CD8-positive, alpha-beta memory T cell (primary cell): ENCODE measurements at regions not wholly inside any gene's neighbourhood (a gene's known extent, or its start where the extent isn't known, plus 50 kb on each side); places are given as distances from the start of the nearest gene placed in this dataset.

Experiments used
- CTCF ChIA-PET: fragments of 350-600 bp; sonication (Branson Sonifier 250); formaldehyde crosslinking; loops from one replicate; lab custom pipeline; 2021; ENCODE audit warnings: antibody characterized with exemption; lab: Charles Lee
- POLR2A ChIA-PET: fragments of 350-600 bp; sonication (Branson Sonifier 250); formaldehyde crosslinking; loops from one replicate; lab custom pipeline; 2021; ENCODE audit warnings: antibody characterized with exemption; lab: Charles Lee
- DNase-seq, 5 donors: peaks; one replicate each; pipeline versions ENCODE4 v3.0.0 to v3.0.0-alpha.2; 2020 to 2022; ENCODE audit warnings: mixed read lengths in 1 of 5
- H3K27ac ChIP-seq: one replicate; pipeline ENCODE4 v1.7.0; 2013; ENCODE audit warnings: low read depth, mild to moderate bottlenecking, low read length, moderate library complexity
- H3K27me3 ChIP-seq: 2 replicates; pipeline ENCODE4 v1.7.0; 2013; ENCODE audit warnings: low read length, mild to moderate bottlenecking; ENCODE audit not compliant: insufficient read depth, poor library complexity, severe bottlenecking
- H3K36me3 ChIP-seq: 2 replicates; pipeline ENCODE4 v1.7.0; 2013; ENCODE audit warnings: mild to moderate bottlenecking, low read length, moderate library complexity; ENCODE audit not compliant: insufficient read depth
- H3K4me1 ChIP-seq: 2 replicates; pipeline ENCODE4 v1.7.0; 2013; ENCODE audit warnings: mild to moderate bottlenecking, low read length, moderate library complexity; ENCODE audit not compliant: insufficient read depth
- H3K4me3 ChIP-seq: 2 replicates; pipeline ENCODE4 v1.7.0; 2013; ENCODE audit warnings: mild to moderate bottlenecking, low read length
- H3K9me3 ChIP-seq: 2 replicates; pipeline ENCODE4 v1.7.0; 2013; ENCODE audit warnings: mild to moderate bottlenecking, low read length
- H3K27ac Mint-ChIP-seq, 8 donors: one replicate each; pipeline ENCODE4 v1.8.0; 2020 to 2021; ENCODE audit warnings: mixed read lengths in 8 of 8, mild to moderate bottlenecking in 6 of 8, inconsistent platforms in 3 of 8, moderate library complexity in 3 of 8
- H3K27me3 Mint-ChIP-seq, 2 donors: one replicate each; pipeline ENCODE4 v1.8.0; 2020 to 2021; ENCODE audit warnings: mixed read lengths in 2 of 2, mild to moderate bottlenecking in 1 of 2, moderate library complexity in 1 of 2
- H3K36me3 Mint-ChIP-seq, 3 donors: one replicate each; pipeline ENCODE4 v1.8.0; 2020 to 2021; ENCODE audit warnings: mixed read lengths in 3 of 3, inconsistent platforms in 1 of 3, mild to moderate bottlenecking in 1 of 3
- H3K4me1 Mint-ChIP-seq, 3 donors: one replicate each; pipeline ENCODE4 v1.8.0; 2020 to 2021; ENCODE audit warnings: mixed read lengths in 3 of 3, inconsistent platforms in 1 of 3, mild to moderate bottlenecking in 1 of 3
- H3K4me3 Mint-ChIP-seq, 7 donors: one replicate each; pipeline ENCODE4 v1.8.0; 2020 to 2021; ENCODE audit warnings: mixed read lengths in 7 of 7, mild to moderate bottlenecking in 6 of 7, moderate library complexity in 4 of 7, inconsistent platforms in 2 of 7
- H3K9me3 Mint-ChIP-seq, 5 donors: one replicate each; pipeline ENCODE4 v1.8.0; 2020 to 2022; ENCODE audit warnings: mixed read lengths in 5 of 5, mild to moderate bottlenecking in 3 of 5, moderate library complexity in 2 of 5, inconsistent platforms in 1 of 5

GRCh38 chr12:126912111-126912510, 1354.9 kb upstream of the TMEM132C start:
- no peaks in the 10 kb centered on the region for H3K27me3 ChIP-seq
- H3K4me3 ChIP-seq = no peak overlapping the region
- Mint-ChIP-seq H3K27me3 (peaks cover 0 to 12% of the 10 kb centered on the region in 2 donors), H3K9me3 (peaks cover 0 to 5% (median 0%) of the 10 kb centered on the region in 5 donors), H3K36me3 (no peaks in the 10 kb centered on the region), H3K27ac (no peak overlapping the region), H3K4me3 (no peak overlapping the region), H3K4me1 (no peaks in the 10 kb centered on the region)
- DNase-seq = no peak
- no peak overlapping the region for H3K27ac ChIP-seq
- CTCF ChIA-PET = no interaction called here
- no peaks in the 10 kb centered on the region for H3K9me3 ChIP-seq
- no peaks in the 10 kb centered on the region for H3K4me1 ChIP-seq
- H3K36me3 ChIP-seq = no peaks in the 10 kb centered on the region
- POLR2A ChIA-PET = no interaction called here

- H3K4me3 ChIP-seq = no peak overlapping the region
- no peaks in the 10 kb centered on the region for H3K27me3 ChIP-seq
- H3K9me3 Mint-ChIP-seq = peaks cover 0 to 7% (median 2%) of the 10 kb centered on the region in 5 donors
- CTCF ChIA-PET = no interaction called here
- DNase-seq = no peak
- H3K9me3 ChIP-seq = no peaks in the 10 kb centered on the region
- H3K4me1 Mint-ChIP-seq = no peaks in the 10 kb centered on the region
- H3K27ac Mint-ChIP-seq = no peak overlapping the region
- H3K36me3 ChIP-seq = no peaks in the 10 kb centered on the region
- no peak overlapping the region for H3K4me3 Mint-ChIP-seq
- no peak overlapping the region for H3K27ac ChIP-seq
- no peaks in the 10 kb centered on the region for H3K4me1 ChIP-seq
- POLR2A ChIA-PET = no interaction called here
- peaks cover 0 to 10% of the 10 kb centered on the region in 2 donors for H3K27me3 Mint-ChIP-seq
- no peaks in the 10 kb centered on the region for H3K36me3 Mint-ChIP-seq
These were observed 1352.7 kb upstream of the TMEM132C start for GRCh38 chr12:126914170-126914793.

GRCh38 chr12:126915309-126915708, 1351.7 kb upstream of the TMEM132C start:
- Histone ChIP-seq H3K27me3 (no peaks in the 10 kb centered on the region), H3K4me1 (no peaks in the 10 kb centered on the region), H3K36me3 (no peaks in the 10 kb centered on the region), H3K9me3 (no peaks in the 10 kb centered on the region), H3K27ac (no peak overlapping the region), H3K4me3 (no peak overlapping the region)
- no peak for DNase-seq
- peaks cover 0 to 7% (median 2%) of the 10 kb centered on the region in 5 donors for H3K9me3 Mint-ChIP-seq
- H3K27ac Mint-ChIP-seq = no peak overlapping the region
- POLR2A ChIA-PET = no interaction called here
- CTCF ChIA-PET = no interaction called here
- H3K4me1 Mint-ChIP-seq = no peaks in the 10 kb centered on the region
- no peaks in the 10 kb centered on the region for H3K36me3 Mint-ChIP-seq
- H3K27me3 Mint-ChIP-seq = peaks cover 0 to 7% of the 10 kb centered on the region in 2 donors
- no peak overlapping the region for H3K4me3 Mint-ChIP-seq

DNA sequence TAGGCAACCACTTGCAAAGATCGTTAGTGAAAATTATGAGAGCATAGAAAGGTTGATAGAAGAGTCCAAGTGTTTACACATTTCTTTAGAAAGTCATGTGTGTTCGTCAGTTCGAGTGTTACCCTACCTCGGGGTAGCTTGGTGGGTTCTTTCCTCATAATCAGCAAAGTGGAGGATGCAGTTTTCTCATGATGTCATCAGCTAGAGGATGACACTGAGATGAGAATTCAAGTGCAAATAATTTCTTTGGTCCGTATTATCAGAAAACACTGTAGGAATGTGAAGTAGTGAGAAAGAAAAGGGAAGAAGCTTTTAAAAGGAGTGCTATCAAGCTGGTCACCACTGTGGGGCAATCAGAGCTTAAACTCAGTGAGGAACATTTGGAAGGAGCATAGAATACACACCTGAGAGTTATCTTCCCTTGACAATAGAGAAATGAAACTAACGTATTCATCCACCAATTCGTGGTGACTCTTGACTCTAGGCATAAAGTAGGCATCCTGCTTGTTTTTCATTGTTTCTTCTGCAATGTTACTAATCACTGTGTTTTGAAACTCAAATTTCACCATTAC, 1340.9 kb upstream of the TMEM132C start:
- ChIA-PET POLR2A (no interaction called here), CTCF (no interaction called here)
- Histone ChIP-seq H3K4me3 (no peak overlapping the region), H3K27me3 (no peaks in the 10 kb centered on the region), H3K4me1 (no peaks in the 10 kb centered on the region), H3K27ac (no peak overlapping the region), H3K36me3 (no peaks in the 10 kb centered on the region), H3K9me3 (no peaks in the 10 kb centered on the region)
- Mint-ChIP-seq H3K36me3 (no peaks in the 10 kb centered on the region), H3K27ac (no peak overlapping the region), H3K4me1 (no peaks in the 10 kb centered on the region), H3K4me3 (no peak overlapping the region), H3K27me3 (peaks cover 0 to 14% of the 10 kb centered on the region in 2 donors), H3K9me3 (peaks cover 0 to 4% (median 0%) of the 10 kb centered on the region in 5 donors)
- DNase-seq = no peak

GRCh38 chr12:126930234-126930633, 1336.7 kb upstream of the TMEM132C start:
- Mint-ChIP-seq H3K27ac (no peak overlapping the region), H3K36me3 (no peaks in the 10 kb centered on the region), H3K27me3 (peaks cover 2 to 11% of the 10 kb centered on the region in 2 donors), H3K4me3 (no peak overlapping the region), H3K9me3 (no peaks in the 10 kb centered on the region), H3K4me1 (no peaks in the 10 kb centered on the region)
- no peaks in the 10 kb centered on the region for H3K4me1 ChIP-seq
- no peak overlapping the region for H3K4me3 ChIP-seq
- no peak overlapping the region for H3K27ac ChIP-seq
- no peaks in the 10 kb centered on the region for H3K27me3 ChIP-seq
- CTCF ChIA-PET = no interaction called here
- DNase-seq = no peak
- H3K36me3 ChIP-seq = no peaks in the 10 kb centered on the region
- POLR2A ChIA-PET = no interaction called here
- no peaks in the 10 kb centered on the region for H3K9me3 ChIP-seq

- H3K4me1 ChIP-seq = no peaks in the 10 kb centered on the region
- CTCF ChIA-PET = no interaction called here
- Mint-ChIP-seq H3K4me1 (peaks cover 0 to 6% (median 4%) of the 10 kb centered on the region in 3 donors), H3K27me3 (peaks cover 2 to 14% of the 10 kb centered on the region in 2 donors), H3K27ac (no peak overlapping the region), H3K9me3 (no peaks in the 10 kb centered on the region), H3K36me3 (no peaks in the 10 kb centered on the region), H3K4me3 (no peak overlapping the region)
- H3K4me3 ChIP-seq = no peak overlapping the region
- no peaks in the 10 kb centered on the region for H3K9me3 ChIP-seq
- POLR2A ChIA-PET = no interaction called here
- no peaks in the 10 kb centered on the region for H3K36me3 ChIP-seq
- no peak overlapping the region for H3K27ac ChIP-seq
- DNase-seq = no peak
- no peaks in the 10 kb centered on the region for H3K27me3 ChIP-seq
These were observed 1334.8 kb upstream of the TMEM132C start for GRCh38 chr12:126932156-126932555.

DNA sequence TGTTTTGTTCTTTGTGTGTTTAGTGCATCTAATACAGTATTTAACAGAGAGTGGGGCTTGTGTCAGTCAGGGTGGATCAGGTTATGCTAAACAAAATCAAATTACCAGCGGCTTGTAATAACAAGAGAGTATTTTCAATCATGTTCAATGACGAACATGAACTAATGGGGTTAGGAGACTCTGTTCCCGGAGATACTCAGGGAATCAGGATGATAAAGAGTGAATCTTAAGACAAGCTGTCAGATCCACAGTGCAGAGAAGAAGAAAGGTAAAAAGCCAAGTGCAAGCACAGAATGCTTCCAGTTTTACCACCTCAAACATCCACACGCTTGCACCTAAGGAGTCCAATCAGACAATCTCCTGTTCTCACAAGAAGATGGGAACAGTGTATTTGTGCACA, 1331.5 kb upstream of the TMEM132C start:
- Mint-ChIP-seq H3K9me3 (peaks cover 0 to 4% (median 0%) of the 10 kb centered on the region in 5 donors), H3K4me3 (no peak overlapping the region), H3K27ac (no peak overlapping the region), H3K4me1 (peaks cover 0 to 6% (median 4%) of the 10 kb centered on the region in 3 donors), H3K27me3 (peaks cover 2 to 5% of the 10 kb centered on the region in 2 donors), H3K36me3 (no peaks in the 10 kb centered on the region)
- Histone ChIP-seq H3K36me3 (no peaks in the 10 kb centered on the region), H3K4me3 (no peak overlapping the region), H3K27me3 (no peaks in the 10 kb centered on the region), H3K27ac (no peak overlapping the region), H3K4me1 (no peaks in the 10 kb centered on the region), H3K9me3 (no peaks in the 10 kb centered on the region)
- CTCF ChIA-PET = no interaction called here
- POLR2A ChIA-PET = no interaction called here
- no peak for DNase-seq

GRCh38 chr12:126936181-126936851, 1330.7 kb upstream of the TMEM132C start:
- Mint-ChIP-seq H3K4me1 (peaks cover 0 to 6% (median 4%) of the 10 kb centered on the region in 3 donors), H3K36me3 (no peaks in the 10 kb centered on the region), H3K27me3 (peaks cover 2 to 3% of the 10 kb centered on the region in 2 donors), H3K27ac (no peak overlapping the region), H3K4me3 (peak overlapping the region in 2 of 7 donors; percentile 17 to 36), H3K9me3 (peaks cover 0 to 6% (median 0%) of the 10 kb centered on the region in 5 donors)
- Histone ChIP-seq H3K27me3 (no peaks in the 10 kb centered on the region), H3K27ac (no peak overlapping the region), H3K4me1 (no peaks in the 10 kb centered on the region), H3K36me3 (no peaks in the 10 kb centered on the region), H3K4me3 (no peak overlapping the region), H3K9me3 (no peaks in the 10 kb centered on the region)
- POLR2A ChIA-PET = no interaction called here
- CTCF ChIA-PET = no interaction called here
- no peak for DNase-seq
